Ammon's horn (tissue), 1 donor: ENCODE measurements at regions not wholly inside any gene's neighbourhood (a gene's known extent, or its start where the extent isn't known, plus 50 kb on each side); places are given as distances from the start of the nearest gene placed in this dataset.

Experiments
- DNase-seq: peaks from one replicate; pipeline ENCODE4 v3.0.0-alpha.2; 2016; ENCODE audit warnings: low spot score

GRCh38 chr7:15753887-15754579 is 67.5 kb upstream of the MEOX2 start:
- DNase-seq: no peak

GRCh38 chr7:15752377-15752776 is 65.9 kb upstream of the MEOX2 start:
- no peak for DNase-seq

- DNase-seq: no peak
These were observed 64.8 kb upstream of the MEOX2 start for GRCh38 chr7:15751191-15751701.

- DNase-seq: no peak
These were observed 64.2 kb upstream of the MEOX2 start for GRCh38 chr7:15750727-15751126.

- no peak for DNase-seq
These were observed 63.1 kb upstream of the MEOX2 start for GRCh38 chr7:15749631-15750030.

GRCh38 chr7:15747712-15748111 is 61.2 kb upstream of the MEOX2 start:
- DNase-seq: no peak

- DNase-seq: no peak
These were observed 60.8 kb upstream of the MEOX2 start for GRCh38 chr7:15747301-15747700.

- no peak for DNase-seq
These were observed 57.5 kb upstream of the MEOX2 start for GRCh38 chr7:15743926-15744480.

GRCh38 chr7:15737601-15738000 is 51.1 kb upstream of the MEOX2 start:
- DNase-seq: no peak
